HCT116 (cell line): ENCODE measurements at regions not wholly inside any gene's neighbourhood (a gene's known extent, or its start where the extent isn't known, plus 50 kb on each side); places are given as distances from the start of the nearest gene placed in this dataset.

Source experiments
- ATAC-seq: fragments of 200-7000 bp; cut with Tn5 transposase; 2 replicates; pipeline ENCODE4 v1.9.1; 2020; ENCODE audit warnings: mild to moderate bottlenecking, moderate library complexity
- BruUV-seq: library from RNA; stranded (reverse); fragments of 400-500 nt; replicated peaks from 2 replicates; lab custom pipeline; 2021; lab: Mats Ljungman, UMichigan
- CTCF ChIA-PET: fragments of 300-600 bp; sonication (Branson Sonifier 250); formaldehyde crosslinking; loops from one replicate; lab custom pipeline; 2021; ENCODE audit warnings: antibody characterized with exemption; lab: Charles Lee
- POLR2A ChIA-PET: fragments of 300-600, 350-600 bp; sonication (Branson Sonifier 250); formaldehyde crosslinking; loops from one replicate; lab custom pipeline; 2021; ENCODE audit warnings: antibody characterized with exemption; lab: Charles Lee
- RAD21 ChIA-PET, 2 experiments: fragments of 300-600 bp; sonication (Branson Sonifier 250); formaldehyde crosslinking; loops; one replicate each; lab custom pipeline; 2023; ENCODE audit warnings: low total read pairs in 2 of 2; ENCODE audit not compliant: uncharacterized antibody in 2 of 2, unreplicated experiment in 2 of 2, low non-redundant PET in 1 of 2; lab: Charles Lee
- DNase-seq: peaks from one replicate; pipeline ENCODE4 v3.0.0-alpha.2; 2010; ENCODE audit warnings: low read depth, low spot score
- H2AFZ ChIP-seq: fragments of 200-600 bp; shearing (Covaris generic), sonication (generic); 2 replicates; pipeline ENCODE4 v1.6.1; 2017; ENCODE audit warnings: low read depth, mixed run types, mixed read lengths, antibody characterized with exemption, low read length; ENCODE audit not compliant: poor library complexity, severe bottlenecking
- H3K27ac ChIP-seq: 2 replicates; pipeline ENCODE4 v1.5.1; 2012; ENCODE audit warnings: low read depth, low read length
- H3K27me3 ChIP-seq: fragments of 200-600 bp; sonication (generic); 2 replicates; pipeline ENCODE4 v1.6.1; 2016; ENCODE audit warnings: mixed run types, low read length, mixed read lengths; ENCODE audit not compliant: insufficient read depth
- H3K36me3 ChIP-seq, 2 experiments: fragments of 200-500 bp in 1 of 2; fragments of 200-600 bp in 1 of 2; sonication (Bioruptor generic) in 1 of 2; sonication (generic) in 1 of 2; 2 replicates each; pipeline versions ENCODE4 v1.5.1 to v1.6.1; 2014 to 2016; ENCODE audit warnings: low read length in 2 of 2, inconsistent platforms in 1 of 2, mixed read lengths in 1 of 2, mixed run types in 1 of 2; ENCODE audit not compliant: insufficient read depth in 2 of 2, control insufficient read depth in 1 of 2
- H3K4me1 ChIP-seq, 2 experiments: fragments of 200-600 bp in 1 of 2; sonication (generic) in 1 of 2; 2 replicates each; pipeline versions ENCODE4 v1.5.1 to v1.6.1; 2012 to 2017; ENCODE audit warnings: low read length in 2 of 2, inconsistent platforms in 1 of 2, mild to moderate bottlenecking in 1 of 2, mixed read lengths in 1 of 2, mixed run types in 1 of 2, moderate library complexity in 1 of 2; ENCODE audit not compliant: insufficient read depth in 2 of 2, control insufficient read depth in 1 of 2
- H3K4me2 ChIP-seq: fragments of 200-600 bp; sonication (generic); 2 replicates; pipeline ENCODE4 v1.6.1; 2017; ENCODE audit warnings: mixed run types, low read length, mixed read lengths
- H3K4me3 ChIP-seq, 2 experiments: fragments of 200-600 bp in 1 of 2; sonication (generic) in 1 of 2; replicated peaks in 1 of 2; 2 replicates each; pipeline ENCODE4 v1.5.1; 2011 to 2016; ENCODE audit warnings: low read length in 2 of 2, control low read depth in 1 of 2, low read depth in 1 of 2, mild to moderate bottlenecking in 1 of 2, mixed read lengths in 1 of 2, mixed run types in 1 of 2
- H3K79me2 ChIP-seq: fragments of 200-600 bp; sonication (generic); 2 replicates; pipeline ENCODE4 v1.6.1; 2017; ENCODE audit warnings: mild to moderate bottlenecking, mixed run types, low read length, moderate library complexity, mixed read lengths; ENCODE audit not compliant: insufficient read depth
- H3K9ac ChIP-seq: fragments of 200-600 bp; sonication (generic); 2 replicates; pipeline ENCODE4 v1.6.1; 2016; ENCODE audit warnings: low read length, mixed read lengths
- H3K9me2 ChIP-seq: fragments of 200-600 bp; sonication (generic), shearing (Covaris generic); 2 replicates; pipeline ENCODE4 v1.6.1; 2017; ENCODE audit warnings: mixed run types, mild to moderate bottlenecking, moderate library complexity; ENCODE audit not compliant: insufficient read depth
- H3K9me3 ChIP-seq, 2 experiments: fragments of 200-500 bp in 1 of 2; fragments of 200-600 bp in 1 of 2; sonication (Bioruptor generic) in 1 of 2; sonication (generic) in 1 of 2; 2 replicates each; pipeline ENCODE4 v1.6.1; 2014 to 2017; ENCODE audit warnings: low read length in 2 of 2, mixed read lengths in 2 of 2, inconsistent platforms in 1 of 2, low read depth in 1 of 2, mild to moderate bottlenecking in 1 of 2, mixed run types in 1 of 2, moderate library complexity in 1 of 2; ENCODE audit not compliant: control insufficient read depth in 1 of 2, insufficient read depth in 1 of 2
- H4K20me1 ChIP-seq: fragments of 200-600 bp; sonication (generic), shearing (Covaris generic); 2 replicates; pipeline ENCODE4 v1.6.1; 2017; ENCODE audit warnings: mixed run types, mild to moderate bottlenecking, moderate library complexity; ENCODE audit not compliant: insufficient read depth
- CBX3 ChIP-seq: IDR thresholded peaks from 2 replicates; pipeline ENCODE4 v1.6.1; 2012; ENCODE audit warnings: low read depth
- CEBPB ChIP-seq: IDR thresholded peaks from 2 replicates; pipeline ENCODE4 v1.6.1; 2012; ENCODE audit warnings: low read depth
- EGR1 ChIP-seq: IDR thresholded peaks from 2 replicates; pipeline ENCODE4 v1.6.1; 2012; ENCODE audit warnings: low read depth
- FOSL1 ChIP-seq: IDR thresholded peaks from 2 replicates; pipeline ENCODE4 v1.6.1; 2012; ENCODE audit warnings: low read depth
- JUND ChIP-seq: IDR thresholded peaks from 2 replicates; pipeline ENCODE4 v1.6.1; 2012
- POLR2A ChIP-seq: IDR thresholded peaks from 2 replicates; pipeline ENCODE4 v1.7.0; 2011; ENCODE audit warnings: borderline replicate concordance; ENCODE audit not compliant: insufficient read depth, insufficient read length; ENCODE audit errors: extremely low read depth
- SIN3A ChIP-seq: IDR thresholded peaks from 2 replicates; pipeline ENCODE4 v1.6.1; 2012; ENCODE audit warnings: low read depth
- intact Hi-C: fragments of 100-400 bp; cut with micrococcal nuclease; formaldehyde crosslinking; loops from 2 replicates; pipeline ENCODE4 v1.10.0; 2022
- TF ChIP-seq, protein P1 (sequence below): IDR thresholded peaks from 2 replicates; pipeline ENCODE4 v1.6.1; 2012
- TF ChIP-seq, protein P2 (sequence below), 3 experiments: fragments of 200-600 bp in 1 of 3; sonication (generic) in 1 of 3; IDR thresholded peaks in 2 of 3; conservative IDR thresholded peaks in 1 of 3; 2 replicates each; pipeline ENCODE4 v1.5.1; 2012 to 2017; ENCODE audit warnings: low read depth in 2 of 3, low read length in 2 of 3, antibody characterized with exemption in 1 of 3, borderline replicate concordance in 1 of 3, control low read depth in 1 of 3, mild to moderate bottlenecking in 1 of 3, mixed read lengths in 1 of 3, mixed run types in 1 of 3, moderate library complexity in 1 of 3; ENCODE audit not compliant: insufficient read depth in 1 of 3

GRCh38 chr14:85401384-85401783 is 128.6 kb upstream of the FLRT2 start:
- H3K4me3 ChIP-seq: no peak overlapping the region
- RAD21 ChIA-PET: no interaction called here
- no peaks in the 10 kb centered on the region for H3K36me3 ChIP-seq
- BruUV-seq: no TSS peak
- H3K79me2 ChIP-seq: no peaks in the 10 kb centered on the region
- no peaks in the 10 kb centered on the region for H3K4me1 ChIP-seq
- H4K20me1 ChIP-seq: no peaks in the 10 kb centered on the region
- POLR2A ChIA-PET: no interaction called here
- DNase-seq: no peak
- intact Hi-C loops: no loop called here
- ATAC-seq: no peak
- no peaks in the 10 kb centered on the region for H3K9me2 ChIP-seq
- no peaks in the 10 kb centered on the region for H3K27me3 ChIP-seq
- no peak overlapping the region for H3K4me2 ChIP-seq
- TF ChIP-seq CEBPB: no peak
- TF ChIP-seq EGR1: no peak
- TF ChIP-seq CBX3: no peak
- no peak for TF ChIP-seq POLR2A
- TF ChIP-seq, protein P1, sequence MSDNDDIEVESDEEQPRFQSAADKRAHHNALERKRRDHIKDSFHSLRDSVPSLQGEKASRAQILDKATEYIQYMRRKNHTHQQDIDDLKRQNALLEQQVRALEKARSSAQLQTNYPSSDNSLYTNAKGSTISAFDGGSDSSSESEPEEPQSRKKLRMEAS: no peak
- TF ChIP-seq SIN3A: no peak
- TF ChIP-seq FOSL1: no peak
- H3K9ac ChIP-seq: no peak overlapping the region
- H3K9me3 ChIP-seq: peaks cover 5 to 16% of the 10 kb centered on the region in 2 experiments; a peak in 2 of 4 replicates
- H3K27ac ChIP-seq: no peak overlapping the region
- CTCF ChIA-PET: no interaction called here
- H2AFZ ChIP-seq: no peak overlapping the region

DNA sequence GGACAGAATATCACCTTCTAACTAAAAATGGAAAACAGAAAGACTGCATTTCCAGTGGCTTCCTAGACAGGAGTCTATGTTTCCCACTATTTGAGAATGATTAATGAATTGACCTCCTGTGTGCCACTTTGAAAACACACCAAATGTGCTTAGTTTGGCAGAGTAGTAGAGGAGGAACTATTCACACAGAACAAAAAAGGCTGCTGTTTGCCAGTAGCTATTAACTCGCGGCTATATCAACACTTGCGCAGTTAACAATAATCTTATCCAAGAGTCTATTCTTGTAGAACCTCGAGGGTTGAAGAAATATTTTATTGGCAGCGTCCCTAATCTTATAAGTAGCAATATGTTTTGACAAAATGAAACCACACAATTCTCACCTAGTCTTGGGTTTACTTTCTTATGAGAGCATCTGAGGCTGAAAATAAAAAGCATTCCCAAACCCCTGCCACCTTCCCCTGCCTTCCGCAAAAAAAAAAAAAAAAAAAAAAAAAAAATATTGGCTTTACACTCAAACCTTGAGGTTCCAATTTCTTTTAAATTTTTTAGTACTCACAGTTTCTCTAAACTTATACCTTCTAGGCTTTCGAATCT is 127.3 kb upstream of the FLRT2 start:
- peaks cover 0 to 16% of the 10 kb centered on the region in 2 experiments; a peak in 2 of 4 replicates for H3K9me3 ChIP-seq
- no peaks in the 10 kb centered on the region for H3K27me3 ChIP-seq
- no peak for ATAC-seq

More for the DNA sequence above, 127.3 kb upstream of the FLRT2 start:
- ChIA-PET CTCF (no interaction called here), RAD21 (no interaction called here), POLR2A (no interaction called here)
- Histone ChIP-seq H3K4me1 (no peaks in the 10 kb centered on the region), H3K36me3 (no peaks in the 10 kb centered on the region), H3K79me2 (no peaks in the 10 kb centered on the region), H3K27ac (no peak overlapping the region), H3K9me2 (no peaks in the 10 kb centered on the region), H3K4me3 (no peak overlapping the region), H3K4me2 (no peak overlapping the region), H2AFZ (no peak overlapping the region), H3K9ac (no peak overlapping the region), H4K20me1 (no peaks in the 10 kb centered on the region)
- intact Hi-C loops: no loop called here
- TF ChIP-seq JUND: no peak
- TF ChIP-seq, protein P1: no peak
- TF ChIP-seq, protein P2, sequence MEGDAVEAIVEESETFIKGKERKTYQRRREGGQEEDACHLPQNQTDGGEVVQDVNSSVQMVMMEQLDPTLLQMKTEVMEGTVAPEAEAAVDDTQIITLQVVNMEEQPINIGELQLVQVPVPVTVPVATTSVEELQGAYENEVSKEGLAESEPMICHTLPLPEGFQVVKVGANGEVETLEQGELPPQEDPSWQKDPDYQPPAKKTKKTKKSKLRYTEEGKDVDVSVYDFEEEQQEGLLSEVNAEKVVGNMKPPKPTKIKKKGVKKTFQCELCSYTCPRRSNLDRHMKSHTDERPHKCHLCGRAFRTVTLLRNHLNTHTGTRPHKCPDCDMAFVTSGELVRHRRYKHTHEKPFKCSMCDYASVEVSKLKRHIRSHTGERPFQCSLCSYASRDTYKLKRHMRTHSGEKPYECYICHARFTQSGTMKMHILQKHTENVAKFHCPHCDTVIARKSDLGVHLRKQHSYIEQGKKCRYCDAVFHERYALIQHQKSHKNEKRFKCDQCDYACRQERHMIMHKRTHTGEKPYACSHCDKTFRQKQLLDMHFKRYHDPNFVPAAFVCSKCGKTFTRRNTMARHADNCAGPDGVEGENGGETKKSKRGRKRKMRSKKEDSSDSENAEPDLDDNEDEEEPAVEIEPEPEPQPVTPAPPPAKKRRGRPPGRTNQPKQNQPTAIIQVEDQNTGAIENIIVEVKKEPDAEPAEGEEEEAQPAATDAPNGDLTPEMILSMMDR (IDR thresholded peaks at IDR 0.05 in 2 of 3, conservative IDR thresholded peaks at IDR 0.05 in 1 of 3; ENCODE audit: borderline replicate concordance in 1 of 3, insufficient read depth in 1 of 3, low read depth in 2 of 3, low read length in 2 of 3): no peak
- no TSS peak for BruUV-seq
- no peak for DNase-seq
